Choroid plexus epithelial cell (primary cell): ENCODE measurements at regions not wholly inside any gene's neighbourhood (a gene's known extent, or its start where the extent isn't known, plus 50 kb on each side); places are given as distances from the start of the nearest gene placed in this dataset.

Experiments
- DNase-seq: peaks from one replicate; pipeline ENCODE4 v3.0.0-alpha.2; 2010; ENCODE audit warnings: low read depth
- H3K4me3 ChIP-seq: 2 replicates; pipeline ENCODE4 v1.5.1; 2011; ENCODE audit warnings: low read depth, mild to moderate bottlenecking, control low read depth, low read length, moderate library complexity
- CTCF ChIP-seq: conservative IDR thresholded peaks from 2 replicates; pipeline ENCODE4 v1.5.1; 2011; ENCODE audit warnings: low read depth, mild to moderate bottlenecking, control low read depth, inconsistent platforms, low read length, moderate library complexity

DNA sequence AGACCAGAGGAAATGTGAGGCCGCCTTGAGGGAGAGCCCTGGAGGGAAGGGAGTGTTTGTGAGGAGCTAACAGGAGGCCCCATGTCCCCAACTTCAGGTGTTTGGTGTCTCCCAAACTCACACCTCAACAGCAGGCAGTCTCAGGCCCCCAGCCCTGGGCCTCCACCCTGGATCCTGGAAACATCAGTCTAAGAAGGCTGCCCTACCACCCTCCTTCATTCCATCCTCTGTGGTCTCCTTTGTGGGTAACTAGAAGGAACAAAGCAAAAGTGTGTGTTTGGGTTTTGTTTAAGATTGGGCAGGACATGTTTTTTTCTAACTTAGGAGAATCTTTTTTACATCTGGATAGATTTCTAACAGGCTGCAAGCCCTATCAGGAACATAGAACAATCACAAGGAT is 404.3 kb downstream of the BCL11A start:
- H3K4me3 ChIP-seq = no peak overlapping the region
- TF ChIP-seq CTCF = no peak
- no peak for DNase-seq

- H3K4me3 ChIP-seq = no peak overlapping the region
- no peak for TF ChIP-seq CTCF
- DNase-seq = no peak
Measured at GRCh38 chr2:60148716-60149115, 404.7 kb downstream of the BCL11A start.

DNA sequence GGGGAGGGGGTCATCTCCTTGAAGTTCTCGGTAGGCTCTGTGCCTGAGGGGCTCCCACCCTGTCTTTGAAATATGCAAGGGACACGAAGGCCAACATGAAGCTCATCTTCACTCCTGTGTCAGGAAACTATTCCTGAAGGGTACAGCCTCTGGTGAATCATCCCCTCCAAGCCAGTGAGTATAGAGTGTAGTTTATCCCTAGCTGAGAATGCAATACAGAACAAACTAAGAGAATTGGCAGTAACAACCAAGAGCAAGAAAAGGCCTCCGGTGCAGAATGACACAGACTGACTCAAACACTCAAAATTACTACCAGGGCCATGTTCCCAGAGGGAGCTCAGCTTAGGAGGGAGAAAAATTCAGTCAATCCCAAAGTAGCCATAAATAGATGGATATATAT is 413.3 kb downstream of the BCL11A start:
- no peak for DNase-seq
- no peak for TF ChIP-seq CTCF
- no peak overlapping the region for H3K4me3 ChIP-seq

DNA sequence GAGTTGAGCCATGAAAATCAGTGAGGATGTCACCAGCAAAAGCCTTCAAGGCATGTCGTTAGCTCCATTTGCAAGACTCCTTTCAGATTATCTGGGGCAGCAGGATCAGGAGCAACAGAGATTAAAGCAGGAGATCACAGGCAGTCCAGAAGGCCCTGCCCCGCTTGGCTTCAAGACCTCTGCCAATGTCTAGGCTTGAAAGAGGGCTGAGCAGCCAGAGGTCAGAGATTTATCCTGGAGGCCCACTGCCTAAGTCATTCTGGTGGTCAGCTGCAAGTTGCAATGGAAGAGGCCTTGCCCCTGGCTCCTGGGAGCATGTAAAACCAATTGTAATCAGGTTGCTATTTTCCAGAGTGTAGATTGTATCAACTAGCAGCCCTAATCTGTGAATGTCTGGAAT is 416.5 kb downstream of the BCL11A start:
- no peak for DNase-seq
- H3K4me3 ChIP-seq = no peak overlapping the region
- TF ChIP-seq CTCF = no peak

DNA sequence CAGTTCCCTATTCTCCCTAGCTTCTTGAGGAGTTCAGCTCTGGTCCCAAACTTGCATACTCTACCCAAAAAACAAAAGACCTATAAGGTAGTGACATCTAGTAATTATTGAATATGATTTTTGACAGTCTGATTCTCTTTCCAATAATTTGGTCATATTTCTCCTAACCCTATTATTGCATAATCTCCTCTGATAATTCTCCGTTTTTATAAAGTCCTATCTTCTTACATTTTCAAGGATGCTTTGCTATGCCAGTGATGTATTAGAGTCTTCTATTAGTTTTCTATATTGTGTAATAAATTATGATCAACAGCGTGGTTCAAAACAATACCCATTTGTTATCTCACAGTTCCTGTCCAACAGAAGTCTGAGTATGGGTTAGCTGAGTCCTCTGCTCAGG is 426.3 kb downstream of the BCL11A start:
- no peak overlapping the region for H3K4me3 ChIP-seq
- TF ChIP-seq CTCF = no peak
- DNase-seq = no peak

GRCh38 chr2:60125611-60126426 is 427.6 kb downstream of the BCL11A start:
- no peak for DNase-seq

More at GRCh38 chr2:60125611-60126426, 427.6 kb downstream of the BCL11A start:
- no peak overlapping the region for H3K4me3 ChIP-seq
- no peak for TF ChIP-seq CTCF
